ENCODE measurements at regions not wholly inside any gene's neighbourhood (a gene's known extent, or its start where the extent isn't known, plus 50 kb on each side); places are given as distances from the start of the nearest gene placed in this dataset.

DNA sequence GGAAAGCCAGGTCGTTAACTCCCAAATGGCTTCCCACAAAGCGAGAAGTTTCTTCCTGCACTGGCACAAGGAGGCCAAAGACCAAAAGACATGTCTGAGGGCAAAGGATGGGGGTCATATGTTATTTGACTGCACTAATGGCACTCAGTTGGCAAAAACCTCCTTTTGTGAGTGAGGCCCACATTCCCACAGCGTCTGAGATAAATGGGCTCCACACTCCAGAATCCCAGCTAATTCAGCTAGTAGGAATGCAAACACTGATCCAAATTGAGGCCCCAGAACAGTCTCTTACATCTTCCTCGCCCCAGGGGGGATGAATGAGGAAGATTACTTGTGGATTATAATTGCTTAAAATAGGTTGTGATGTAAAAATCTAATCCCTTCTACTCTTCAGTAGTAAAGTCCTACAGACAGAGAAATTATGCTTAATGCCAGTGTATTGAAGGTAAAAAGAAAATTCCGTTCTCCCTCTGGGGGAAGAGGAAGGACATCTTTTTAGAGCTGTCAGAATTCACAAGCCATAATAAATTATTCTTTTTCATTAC lies 86.4 kb upstream of the PIWIL1 start:
- TF ChIP-seq, protein P1, sequence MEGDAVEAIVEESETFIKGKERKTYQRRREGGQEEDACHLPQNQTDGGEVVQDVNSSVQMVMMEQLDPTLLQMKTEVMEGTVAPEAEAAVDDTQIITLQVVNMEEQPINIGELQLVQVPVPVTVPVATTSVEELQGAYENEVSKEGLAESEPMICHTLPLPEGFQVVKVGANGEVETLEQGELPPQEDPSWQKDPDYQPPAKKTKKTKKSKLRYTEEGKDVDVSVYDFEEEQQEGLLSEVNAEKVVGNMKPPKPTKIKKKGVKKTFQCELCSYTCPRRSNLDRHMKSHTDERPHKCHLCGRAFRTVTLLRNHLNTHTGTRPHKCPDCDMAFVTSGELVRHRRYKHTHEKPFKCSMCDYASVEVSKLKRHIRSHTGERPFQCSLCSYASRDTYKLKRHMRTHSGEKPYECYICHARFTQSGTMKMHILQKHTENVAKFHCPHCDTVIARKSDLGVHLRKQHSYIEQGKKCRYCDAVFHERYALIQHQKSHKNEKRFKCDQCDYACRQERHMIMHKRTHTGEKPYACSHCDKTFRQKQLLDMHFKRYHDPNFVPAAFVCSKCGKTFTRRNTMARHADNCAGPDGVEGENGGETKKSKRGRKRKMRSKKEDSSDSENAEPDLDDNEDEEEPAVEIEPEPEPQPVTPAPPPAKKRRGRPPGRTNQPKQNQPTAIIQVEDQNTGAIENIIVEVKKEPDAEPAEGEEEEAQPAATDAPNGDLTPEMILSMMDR (IDR thresholded peaks at IDR 0.05): no peak
- TF ChIP-seq POLR2A (IDR thresholded peaks at IDR 0.05): no peak

Measured in heart left ventricle (tissue), 13 donors.